ENCODE measurements at regions not wholly inside any gene's neighbourhood (a gene's known extent, or its start where the extent isn't known, plus 50 kb on each side); places are given as distances from the start of the nearest gene placed in this dataset.

DNA sequence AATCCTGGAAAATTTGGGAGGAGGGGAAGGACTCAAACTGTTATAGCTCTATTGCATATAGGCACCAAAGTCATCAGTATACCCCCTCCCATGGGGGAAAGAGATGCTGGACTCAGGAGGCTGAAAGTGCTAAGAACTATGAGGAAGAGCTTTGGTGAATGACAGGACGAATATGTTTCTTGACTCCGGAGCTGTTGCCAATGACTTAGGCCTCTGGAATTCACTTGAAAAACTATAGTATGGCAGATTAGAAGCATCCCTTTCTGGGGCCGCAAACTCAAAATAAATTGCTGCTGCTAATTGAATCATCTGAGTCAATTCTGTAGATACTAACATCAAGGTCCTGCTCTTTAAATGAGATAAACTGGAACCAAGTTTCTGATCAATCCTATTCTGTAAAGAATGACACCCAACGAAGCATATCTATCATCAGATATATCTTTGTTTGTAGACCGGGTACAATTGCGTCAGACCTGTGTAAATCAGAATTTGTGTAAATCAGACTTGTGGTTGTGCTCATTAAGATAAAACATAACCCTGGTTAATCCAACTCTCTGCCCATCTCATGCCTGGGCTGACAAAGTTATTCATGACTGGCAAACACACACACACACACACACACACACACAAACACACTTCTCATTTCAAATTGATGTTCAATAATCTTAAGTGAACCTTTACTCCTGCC is 1793.8 kb upstream of the PCDH20 start:
- H3K4me3 ChIP-seq (ENCODE audit: low read depth, low read length): no peak overlapping the region
- no peak for DNase-seq (ENCODE audit: low read depth)
- TF ChIP-seq, protein P1, sequence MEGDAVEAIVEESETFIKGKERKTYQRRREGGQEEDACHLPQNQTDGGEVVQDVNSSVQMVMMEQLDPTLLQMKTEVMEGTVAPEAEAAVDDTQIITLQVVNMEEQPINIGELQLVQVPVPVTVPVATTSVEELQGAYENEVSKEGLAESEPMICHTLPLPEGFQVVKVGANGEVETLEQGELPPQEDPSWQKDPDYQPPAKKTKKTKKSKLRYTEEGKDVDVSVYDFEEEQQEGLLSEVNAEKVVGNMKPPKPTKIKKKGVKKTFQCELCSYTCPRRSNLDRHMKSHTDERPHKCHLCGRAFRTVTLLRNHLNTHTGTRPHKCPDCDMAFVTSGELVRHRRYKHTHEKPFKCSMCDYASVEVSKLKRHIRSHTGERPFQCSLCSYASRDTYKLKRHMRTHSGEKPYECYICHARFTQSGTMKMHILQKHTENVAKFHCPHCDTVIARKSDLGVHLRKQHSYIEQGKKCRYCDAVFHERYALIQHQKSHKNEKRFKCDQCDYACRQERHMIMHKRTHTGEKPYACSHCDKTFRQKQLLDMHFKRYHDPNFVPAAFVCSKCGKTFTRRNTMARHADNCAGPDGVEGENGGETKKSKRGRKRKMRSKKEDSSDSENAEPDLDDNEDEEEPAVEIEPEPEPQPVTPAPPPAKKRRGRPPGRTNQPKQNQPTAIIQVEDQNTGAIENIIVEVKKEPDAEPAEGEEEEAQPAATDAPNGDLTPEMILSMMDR (conservative IDR thresholded peaks at IDR 0.05; ENCODE audit: low read depth, low read length): no peak

- TF ChIP-seq, protein P1 (conservative IDR thresholded peaks at IDR 0.05; ENCODE audit: low read depth, low read length): no peak
- no peak for DNase-seq (ENCODE audit: low read depth)
These were observed 1793.2 kb upstream of the PCDH20 start for GRCh38 chr13:63208826-63209225.

DNA sequence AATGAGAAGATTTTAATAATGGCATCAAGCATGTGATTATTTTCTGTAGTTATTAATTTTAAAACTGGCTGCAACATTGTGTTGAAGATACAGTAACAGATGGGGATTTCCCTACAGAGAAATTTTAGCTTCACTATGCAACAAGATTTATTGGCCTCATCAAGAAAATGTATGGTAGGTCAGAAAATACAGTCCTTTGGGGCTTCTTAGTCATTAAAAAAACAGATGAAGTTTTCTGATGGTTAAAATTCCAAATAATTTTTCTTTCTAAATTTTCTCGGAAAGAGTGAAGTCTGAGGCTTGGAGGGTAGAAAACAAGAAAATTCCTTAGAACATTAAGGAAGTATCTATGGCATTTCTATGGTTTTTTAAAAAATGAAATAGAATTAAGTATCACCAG is 1790.8 kb upstream of the PCDH20 start:
- DNase-seq (ENCODE audit: low read depth): no peak
- H3K4me3 ChIP-seq (ENCODE audit: low read depth, low read length): no peak overlapping the region
- TF ChIP-seq, protein P1 (conservative IDR thresholded peaks at IDR 0.05; ENCODE audit: low read depth, low read length): no peak

More at GRCh38 chr13:63208826-63209225, 1793.2 kb upstream of the PCDH20 start:
- no peak overlapping the region for H3K4me3 ChIP-seq (ENCODE audit: low read depth, low read length)

- no peak overlapping the region for H3K4me3 ChIP-seq (ENCODE audit: low read depth, low read length)
- no peak for DNase-seq (ENCODE audit: low read depth)
- TF ChIP-seq, protein P1 (conservative IDR thresholded peaks at IDR 0.05; ENCODE audit: low read depth, low read length): no peak
These were observed 1785.8 kb upstream of the PCDH20 start for GRCh38 chr13:63201493-63201892.

DNA sequence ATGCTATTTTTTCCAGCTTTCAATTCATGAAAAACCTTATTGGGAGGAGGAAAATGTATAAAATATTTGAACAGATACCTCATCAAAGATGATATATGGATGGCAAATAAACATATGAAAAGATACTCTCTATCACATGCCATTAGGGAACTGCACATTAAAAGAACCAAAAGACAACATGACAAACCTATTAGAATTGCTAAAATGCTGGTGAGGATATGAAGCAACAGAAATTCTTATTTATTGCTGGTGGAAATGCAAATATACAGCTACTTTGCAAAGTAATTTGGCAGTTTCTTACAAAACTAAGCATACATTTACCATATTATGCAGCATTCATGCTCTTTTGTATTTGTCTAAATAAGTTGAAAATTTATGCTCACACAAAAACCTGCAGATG is 1783.9 kb upstream of the PCDH20 start:
- DNase-seq (ENCODE audit: low read depth): no peak
- TF ChIP-seq, protein P1 (conservative IDR thresholded peaks at IDR 0.05; ENCODE audit: low read depth, low read length): no peak

DNA sequence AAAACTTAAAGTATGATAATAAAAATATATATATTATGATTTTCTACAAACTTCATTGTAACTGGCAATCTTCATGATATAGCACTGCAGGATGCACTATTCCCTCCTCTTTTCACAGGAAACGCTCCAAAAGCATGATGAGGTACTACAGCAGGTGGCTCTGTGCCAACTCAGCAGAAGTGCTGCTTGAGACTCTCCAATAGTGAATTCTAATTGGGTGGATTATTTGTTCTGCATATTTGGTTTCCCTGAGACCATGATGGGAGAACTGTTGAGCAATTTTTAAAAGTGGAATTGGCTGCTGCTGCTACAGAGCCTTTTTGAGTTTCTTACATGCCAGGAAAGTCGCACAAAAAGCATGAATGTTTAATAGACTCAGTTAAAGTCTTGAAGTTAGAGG is 1782.4 kb upstream of the PCDH20 start:
- no peak for DNase-seq (ENCODE audit: low read depth)
- no peak overlapping the region for H3K4me3 ChIP-seq (ENCODE audit: low read depth, low read length)
- TF ChIP-seq, protein P1 (conservative IDR thresholded peaks at IDR 0.05; ENCODE audit: low read depth, low read length): no peak

More for the DNA sequence above, 1783.9 kb upstream of the PCDH20 start:
- no peak overlapping the region for H3K4me3 ChIP-seq (ENCODE audit: low read depth, low read length)

GRCh38 chr13:63195726-63196125 is 1780.1 kb upstream of the PCDH20 start:
- DNase-seq (ENCODE audit: low read depth): no peak
- TF ChIP-seq, protein P1 (conservative IDR thresholded peaks at IDR 0.05; ENCODE audit: low read depth, low read length): no peak
- H3K4me3 ChIP-seq (ENCODE audit: low read depth, low read length): no peak overlapping the region
